Esophagus mucosa (tissue), 1 donor: ENCODE measurements at regions not wholly inside any gene's neighbourhood (a gene's known extent, or its start where the extent isn't known, plus 50 kb on each side); places are given as distances from the start of the nearest gene placed in this dataset.

Source experiments
- ATAC-seq: fragments of 200-7000 bp; cut with Tn5 transposase; one replicate; pipeline ENCODE4 v1.9.1; 2020
- donor health status: DM: yes; HTN: yes; CAD: no.

DNA sequence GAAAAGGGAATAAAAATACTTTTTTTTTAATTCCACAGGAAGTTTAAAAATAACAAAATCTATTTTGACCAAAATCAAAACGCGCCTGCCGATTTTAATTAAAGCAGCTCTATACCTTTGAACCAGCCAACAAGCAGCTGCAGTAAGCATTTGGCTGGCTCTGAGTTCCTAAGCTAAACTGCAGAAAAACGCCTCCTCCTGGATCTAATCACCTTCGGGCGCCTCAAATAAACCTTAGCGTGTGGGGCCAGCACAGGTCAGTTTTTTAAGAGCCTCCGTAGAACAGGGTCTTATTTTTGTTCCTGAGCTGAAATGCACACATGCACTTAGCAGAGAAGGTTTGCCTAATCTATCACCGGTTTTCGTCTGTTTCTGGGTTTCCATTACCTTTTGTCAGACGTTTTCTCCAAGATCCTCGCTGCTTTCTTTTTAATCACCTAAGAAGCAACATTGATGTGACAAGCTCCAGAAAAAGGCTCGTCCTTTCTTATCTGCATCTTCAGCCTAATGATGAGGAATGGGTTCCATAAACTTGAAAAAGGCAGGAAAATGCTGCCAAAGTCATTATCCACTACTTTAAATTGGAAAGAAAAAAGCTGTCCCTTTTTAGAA, 64.7 kb upstream of the HNRNPA3 start:
- ATAC-seq: no peak

DNA sequence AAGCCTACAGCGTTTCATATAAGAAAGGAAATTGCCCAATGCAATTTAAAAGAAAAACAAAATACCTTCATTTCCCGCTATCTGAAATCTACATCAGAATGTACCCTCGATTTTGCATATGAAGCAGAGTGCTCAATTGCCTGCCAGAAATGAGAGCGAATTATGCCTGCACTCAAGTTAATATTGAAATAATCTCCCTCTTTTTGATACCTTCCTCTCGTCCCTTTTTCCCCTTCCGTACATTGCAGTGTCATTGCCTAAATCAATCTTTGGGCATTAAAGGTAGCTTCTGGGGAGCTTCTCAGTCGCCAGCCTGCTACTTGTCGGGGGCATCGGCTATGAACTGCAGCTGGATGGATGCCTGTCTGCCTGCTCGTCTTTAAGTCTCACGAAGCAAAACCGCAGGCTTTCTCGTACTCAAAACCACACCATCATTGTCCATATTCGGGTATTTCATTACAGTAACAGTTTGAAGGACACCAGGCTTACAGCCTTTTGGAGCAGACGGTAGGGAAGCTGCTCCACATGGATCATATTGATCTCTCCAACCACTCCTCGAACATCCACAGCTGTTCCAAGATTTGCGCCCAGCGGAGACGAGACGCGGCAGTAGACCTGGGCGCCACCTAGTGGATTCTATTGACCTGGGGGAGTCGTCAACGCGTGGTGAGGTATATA, 64.0 kb upstream of the HNRNPA3 start:
- ATAC-seq: peak; percentile 86

DNA sequence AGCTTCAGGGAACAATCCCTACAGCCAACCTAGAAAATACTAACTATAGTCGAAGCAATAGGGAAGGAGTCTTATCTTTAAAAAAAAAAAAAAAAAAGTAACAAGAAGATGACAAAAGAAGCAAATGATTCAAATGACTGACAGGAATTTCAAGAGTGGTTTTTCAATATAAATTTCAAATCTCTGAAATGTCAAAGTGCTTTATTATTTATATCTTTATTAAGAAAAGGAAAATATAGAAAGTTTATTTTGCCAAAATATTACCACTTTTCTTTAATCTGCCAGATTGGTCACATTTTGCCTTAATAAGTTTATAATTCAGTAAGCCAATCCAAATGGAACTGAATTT, 63.5 kb upstream of the HNRNPA3 start:
- no peak for ATAC-seq

DNA sequence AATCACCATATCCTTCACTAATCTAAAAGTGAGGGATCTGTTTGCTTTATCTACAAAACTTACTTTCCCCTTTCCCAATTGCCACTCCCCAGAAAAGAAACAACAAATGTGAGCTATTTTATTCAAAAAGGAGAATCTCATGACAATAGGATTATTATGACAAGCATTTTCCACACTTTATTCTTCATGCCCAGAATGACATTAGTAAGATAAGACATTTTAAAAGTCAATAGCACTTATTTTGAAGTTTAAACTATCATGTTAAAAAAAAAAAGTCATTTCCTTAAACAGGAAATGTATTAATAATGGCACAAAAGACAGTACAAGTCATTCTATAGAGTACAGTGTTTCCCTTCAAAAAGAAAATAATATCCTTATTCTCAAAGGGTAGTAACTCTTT, 58.8 kb upstream of the HNRNPA3 start:
- no peak for ATAC-seq

DNA sequence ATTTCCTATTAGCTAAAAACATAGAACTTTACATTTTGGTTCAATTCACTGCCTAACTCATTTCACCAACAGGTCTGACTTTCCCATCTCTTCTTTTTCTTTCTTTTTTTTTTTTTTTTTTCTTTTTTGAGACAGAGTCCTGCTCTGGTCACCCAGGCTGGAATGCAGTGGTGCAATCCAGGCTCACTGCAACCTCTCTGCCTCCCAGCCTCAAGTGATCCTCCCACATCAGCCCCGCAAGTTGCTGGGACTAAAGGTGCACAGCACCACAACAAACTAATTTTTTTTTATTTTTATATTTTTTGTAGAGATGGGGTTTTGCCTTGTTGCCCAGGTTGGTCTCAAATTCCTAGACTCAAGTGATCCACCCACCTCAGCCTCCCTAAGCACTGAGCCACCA, 57.8 kb upstream of the HNRNPA3 start:
- ATAC-seq: no peak

DNA sequence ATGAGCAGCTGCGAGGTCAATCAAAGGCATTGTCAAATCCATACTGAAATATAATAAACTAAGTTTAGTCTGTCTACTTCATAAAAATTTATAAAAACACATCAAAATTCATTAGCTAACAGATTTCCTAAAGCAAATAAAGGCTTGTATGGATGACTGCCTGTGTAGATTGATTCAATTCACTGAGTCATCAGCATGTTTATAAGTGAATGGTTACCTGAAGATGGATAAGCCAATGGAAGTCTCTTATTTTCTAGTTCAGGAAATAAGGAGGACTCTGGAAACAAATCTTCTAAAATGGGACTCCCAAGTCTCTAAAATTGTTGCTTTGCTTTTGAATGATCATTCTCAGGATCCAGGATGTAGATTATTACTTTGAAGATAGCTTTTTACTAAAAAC, 57.0 kb upstream of the HNRNPA3 start:
- ATAC-seq: no peak

DNA sequence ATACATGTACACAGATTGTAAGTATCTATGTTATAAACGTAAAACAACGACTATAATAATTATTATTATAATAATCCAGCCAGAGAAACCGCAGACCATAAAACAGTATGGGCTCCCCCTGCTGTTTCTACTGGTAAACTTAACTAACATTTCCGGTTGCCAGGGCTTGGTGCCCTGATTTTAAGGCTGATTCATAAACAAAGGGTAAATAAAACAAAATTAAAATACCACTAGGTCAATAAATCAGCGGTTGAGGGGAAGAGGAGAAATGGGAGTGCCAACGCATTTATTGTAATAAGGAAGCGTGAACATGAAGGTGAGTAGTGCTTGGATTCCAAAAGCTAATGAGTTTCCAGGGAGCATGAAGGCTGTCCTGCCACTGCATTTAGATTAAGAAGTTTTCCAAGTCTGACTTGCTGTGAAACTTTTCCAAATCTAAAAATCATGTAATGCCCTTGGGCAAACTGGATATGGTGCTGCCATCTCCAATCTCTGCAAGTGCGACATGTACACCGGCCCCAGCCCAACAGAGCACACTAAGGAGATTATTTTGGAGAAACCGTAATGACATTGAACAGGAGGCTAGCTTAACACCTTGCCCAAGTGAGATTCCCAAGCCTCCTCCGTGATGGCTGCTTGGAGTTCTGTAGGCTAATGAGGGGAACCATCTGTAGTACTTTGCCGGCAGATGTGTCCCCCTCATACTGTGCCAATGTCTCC, 50.7 kb upstream of the HNRNPA3 start:
- no peak for ATAC-seq
